ENCODE measurements at regions not wholly inside any gene's neighbourhood (a gene's known extent, or its start where the extent isn't known, plus 50 kb on each side); places are given as distances from the start of the nearest gene placed in this dataset.

GRCh38 chrX:38982370-38982769 lies 181.1 kb downstream of the MID1IP1 start:
- TF ChIP-seq EZH2phosphoT487 (IDR thresholded peaks at IDR 0.05; ENCODE audit: borderline replicate concordance, low read length) (no peak), CTCF (IDR thresholded peaks at IDR 0.05; ENCODE audit: low read depth, low read length, poor library complexity, severe bottlenecking) (no peak)

All from DOHH2 (cell line).